ENCODE measurements at regions not wholly inside any gene's neighbourhood (a gene's known extent, or its start where the extent isn't known, plus 50 kb on each side); places are given as distances from the start of the nearest gene placed in this dataset.

- CTCF ChIA-PET = interaction anchor here (0.6 kb wide), 1 partner anchor 44 kb away, joined by 3 read pairs; no protein-coding TSS in a partner anchor
These were observed 184.2 kb downstream of the ENGASE start for GRCh38 chr17:79258843-79259242.

GRCh38 chr17:79258041-79258440 lies 183.4 kb downstream of the ENGASE start:
- ChIA-PET POLR2A (no interaction called here), CTCF (interaction anchor here (0.7 kb wide), 1 partner anchor 62 kb away, joined by 3 read pairs; no protein-coding TSS in a partner anchor)
- DNase-seq (ENCODE audit: extremely low spot score) = no peak
- TF ChIP-seq ARNT (IDR thresholded peaks at IDR 0.05) = no peak
- no peak for TF ChIP-seq FOXM1 (IDR thresholded peaks at IDR 0.05; ENCODE audit: borderline replicate concordance)
- TF ChIP-seq FOXA1 (IDR thresholded peaks at IDR 0.05) = no peak
- no peak for TF ChIP-seq FOXK2 (IDR thresholded peaks at IDR 0.05)

More at GRCh38 chr17:79258843-79259242, 184.2 kb downstream of the ENGASE start:
- TF ChIP-seq HDGF (IDR thresholded peaks at IDR 0.05; ENCODE audit: borderline replicate concordance) = no peak
- no peak for TF ChIP-seq L3MBTL2 (conservative IDR thresholded peaks at IDR 0.05)
- no peak for TF ChIP-seq BHLHE40 (IDR thresholded peaks at IDR 0.05; ENCODE audit: borderline replicate concordance)
- no peak for DNase-seq (ENCODE audit: extremely low spot score)
- POLR2A ChIA-PET = no interaction called here

DNA sequence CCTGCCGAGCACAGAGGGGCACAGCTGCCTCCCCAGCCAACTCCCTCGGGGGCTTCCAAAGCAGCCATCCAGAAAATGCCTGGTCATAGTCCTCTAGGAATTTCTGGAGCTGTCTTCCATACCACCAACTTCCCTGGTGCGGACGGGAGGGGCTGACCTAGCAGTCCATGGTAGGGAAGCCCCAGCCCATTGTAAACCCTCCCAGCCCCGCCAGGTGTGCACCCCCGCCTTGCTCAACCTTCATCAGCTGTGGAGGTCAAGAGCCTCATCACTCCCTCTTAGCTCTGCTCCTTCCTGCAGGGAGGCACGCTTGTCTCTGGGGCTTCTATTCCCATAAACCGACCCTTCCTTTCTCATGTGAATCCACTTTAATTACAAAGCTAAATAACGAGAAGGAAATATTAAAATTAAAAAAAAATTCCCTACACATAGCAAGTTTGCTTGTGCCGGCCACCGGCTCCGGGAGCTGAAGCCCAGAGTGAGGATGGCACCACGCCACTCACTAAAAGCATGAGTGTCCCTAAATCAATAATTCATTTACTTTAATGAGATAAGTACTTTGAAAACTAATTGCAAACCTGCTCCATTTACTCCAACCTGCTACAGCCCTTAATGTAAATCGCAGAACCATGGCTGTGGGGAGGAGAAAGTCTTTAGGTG lies 181.4 kb downstream of the ENGASE start:
- ChIA-PET CTCF (no interaction called here), POLR2A (no interaction called here)
- no peak for DNase-seq (ENCODE audit: extremely low spot score)
- TF ChIP-seq CTBP1 (IDR thresholded peaks at IDR 0.05; ENCODE audit: borderline replicate concordance) = no peak
- no peak for TF ChIP-seq NFRKB (IDR thresholded peaks at IDR 0.05)
- no peak for TF ChIP-seq HDGF (IDR thresholded peaks at IDR 0.05; ENCODE audit: borderline replicate concordance)
- TF ChIP-seq FOXM1 (IDR thresholded peaks at IDR 0.05; ENCODE audit: borderline replicate concordance) = no peak
- no peak for TF ChIP-seq FOXK2 (IDR thresholded peaks at IDR 0.05)
- TF ChIP-seq TARDBP (IDR thresholded peaks at IDR 0.05) = no peak
- no peak for TF ChIP-seq ELF4 (IDR thresholded peaks at IDR 0.05)
- TF ChIP-seq LEF1 (IDR thresholded peaks at IDR 0.05; ENCODE audit: borderline replicate concordance) = no peak
- no peak for TF ChIP-seq SP1 (IDR thresholded peaks at IDR 0.05)
- no peak for TF ChIP-seq ARNT (IDR thresholded peaks at IDR 0.05)
- no peak for TF ChIP-seq BHLHE40 (IDR thresholded peaks at IDR 0.05; ENCODE audit: borderline replicate concordance)
- no peak for TF ChIP-seq FOXA1 (IDR thresholded peaks at IDR 0.05)
- TF ChIP-seq ZNF384 (IDR thresholded peaks at IDR 0.05) = no peak
- TF ChIP-seq SUZ12 (IDR thresholded peaks at IDR 0.05) = no peak
- TF ChIP-seq PKNOX1 (IDR thresholded peaks at IDR 0.05) = no peak

GRCh38 chr17:79255456-79255855 lies 180.8 kb downstream of the ENGASE start:
- CTCF ChIA-PET = no interaction called here
- POLR2A ChIA-PET = no interaction called here
- TF ChIP-seq CTBP1 (IDR thresholded peaks at IDR 0.05; ENCODE audit: borderline replicate concordance) (no peak), FOXK2 (IDR thresholded peaks at IDR 0.05) (no peak), LEF1 (IDR thresholded peaks at IDR 0.05; ENCODE audit: borderline replicate concordance) (no peak), SP1 (IDR thresholded peaks at IDR 0.05) (no peak), NFRKB (IDR thresholded peaks at IDR 0.05) (no peak), L3MBTL2 (conservative IDR thresholded peaks at IDR 0.05) (no peak), FOXM1 (IDR thresholded peaks at IDR 0.05; ENCODE audit: borderline replicate concordance) (no peak), PKNOX1 (IDR thresholded peaks at IDR 0.05) (no peak), FOXA1 (IDR thresholded peaks at IDR 0.05) (no peak), ARNT (IDR thresholded peaks at IDR 0.05) (no peak), ELF4 (IDR thresholded peaks at IDR 0.05) (no peak), TARDBP (IDR thresholded peaks at IDR 0.05) (no peak), HDGF (IDR thresholded peaks at IDR 0.05; ENCODE audit: borderline replicate concordance) (no peak)
- DNase-seq (ENCODE audit: extremely low spot score) = no peak

- ChIA-PET CTCF (no interaction called here), POLR2A (no interaction called here)
- no peak for TF ChIP-seq FOXA1 (IDR thresholded peaks at IDR 0.05)
- no peak for TF ChIP-seq FOXK2 (IDR thresholded peaks at IDR 0.05)
- TF ChIP-seq FOXM1 (IDR thresholded peaks at IDR 0.05; ENCODE audit: borderline replicate concordance) = no peak
- no peak for TF ChIP-seq NFRKB (IDR thresholded peaks at IDR 0.05)
- TF ChIP-seq LEF1 (IDR thresholded peaks at IDR 0.05; ENCODE audit: borderline replicate concordance) = no peak
- TF ChIP-seq L3MBTL2 (conservative IDR thresholded peaks at IDR 0.05) = no peak
- TF ChIP-seq HDGF (IDR thresholded peaks at IDR 0.05; ENCODE audit: borderline replicate concordance) = no peak
- no peak for TF ChIP-seq TARDBP (IDR thresholded peaks at IDR 0.05)
- no peak for TF ChIP-seq ELF4 (IDR thresholded peaks at IDR 0.05)
- TF ChIP-seq SUZ12 (IDR thresholded peaks at IDR 0.05) = no peak
- TF ChIP-seq PKNOX1 (IDR thresholded peaks at IDR 0.05) = no peak
- TF ChIP-seq BHLHE40 (IDR thresholded peaks at IDR 0.05; ENCODE audit: borderline replicate concordance) = no peak
- no peak for TF ChIP-seq ARNT (IDR thresholded peaks at IDR 0.05)
- no peak for TF ChIP-seq CTBP1 (IDR thresholded peaks at IDR 0.05; ENCODE audit: borderline replicate concordance)
- no peak for TF ChIP-seq SP1 (IDR thresholded peaks at IDR 0.05)
- no peak for TF ChIP-seq ZNF384 (IDR thresholded peaks at IDR 0.05)
- DNase-seq (ENCODE audit: extremely low spot score) = no peak
These were observed 180.4 kb downstream of the ENGASE start for GRCh38 chr17:79255046-79255445.

DNA sequence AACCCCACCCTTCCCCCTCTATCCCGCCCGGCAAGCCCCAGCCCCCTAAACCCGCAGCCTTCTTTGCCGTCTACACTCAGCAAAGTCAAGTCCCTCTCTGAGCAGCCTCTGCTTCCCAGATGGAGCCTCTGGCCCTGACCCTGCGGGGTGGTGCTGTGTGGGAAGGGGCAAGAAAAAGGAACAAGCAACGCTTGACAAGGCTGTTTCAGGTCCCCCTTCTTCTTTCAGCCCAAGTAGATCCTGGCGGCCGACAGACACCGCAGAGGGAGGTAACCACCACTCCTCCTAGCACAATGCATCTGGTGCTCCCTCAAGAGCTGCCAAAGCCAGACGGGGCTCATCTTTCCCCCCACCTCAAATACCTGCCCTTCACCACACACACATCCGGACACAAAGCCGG lies 178.3 kb downstream of the ENGASE start:
- ChIA-PET CTCF (interaction anchor here (1.0 kb wide), 1 partner anchor 136 kb away, joined by 3 read pairs; no protein-coding TSS in a partner anchor), POLR2A (no interaction called here)
- DNase-seq (ENCODE audit: extremely low spot score) = no peak
- TF ChIP-seq ELF4 (IDR thresholded peaks at IDR 0.05) = no peak
- no peak for TF ChIP-seq ARNT (IDR thresholded peaks at IDR 0.05)
- no peak for TF ChIP-seq FOXA1 (IDR thresholded peaks at IDR 0.05)
- TF ChIP-seq HDGF (IDR thresholded peaks at IDR 0.05; ENCODE audit: borderline replicate concordance) = no peak
